ENCODE measurements at regions not wholly inside any gene's neighbourhood (a gene's known extent, or its start where the extent isn't known, plus 50 kb on each side); places are given as distances from the start of the nearest gene placed in this dataset.
"Not testable (repeated sequence)": the region's sequence is repeated elsewhere in the genome, so short reads cannot be mapped to it uniquely, and the experiment has no call there.

- DNase-seq: no peak
Measured at GRCh38 chr22:44650806-44651205, 51.2 kb upstream of the PRR5 start.

- no peak for DNase-seq
Measured at GRCh38 chr22:44648821-44649565, 53.0 kb upstream of the PRR5 start.

GRCh38 chr22:44648085-44648820 is 53.8 kb upstream of the PRR5 start:
- DNase-seq: no peak

GRCh38 chr22:44647141-44647540 is 54.9 kb upstream of the PRR5 start:
- DNase-seq: no peak

- DNase-seq: no peak
Measured at GRCh38 chr22:44646668-44647067, 55.3 kb upstream of the PRR5 start.

- DNase-seq: no peak
Measured at GRCh38 chr22:44646141-44646540, 55.9 kb upstream of the PRR5 start.

GRCh38 chr22:44645531-44645930 is 56.5 kb upstream of the PRR5 start:
- DNase-seq: no peak

- no peak for DNase-seq
Measured at GRCh38 chr22:44645083-44645482, 56.9 kb upstream of the PRR5 start.

- DNase-seq: not testable (repeated sequence)
Measured at GRCh38 chr22:44643526-44644101, 58.4 kb upstream of the PRR5 start.

GRCh38 chr22:44642096-44642644 is 59.8 kb upstream of the PRR5 start:
- no peak for DNase-seq

GRCh38 chr22:44640618-44641155 is 61.3 kb upstream of the PRR5 start:
- no peak for DNase-seq

GRCh38 chr22:44639891-44640617 is 62.0 kb upstream of the PRR5 start:
- DNase-seq: no peak

- DNase-seq: no peak
Measured at GRCh38 chr22:44638971-44639760, 62.8 kb upstream of the PRR5 start.

GRCh38 chr22:44636502-44637206 is 65.3 kb upstream of the PRR5 start:
- not testable (repeated sequence) for DNase-seq

- not testable (repeated sequence) for DNase-seq
Measured at GRCh38 chr22:44635567-44635966, 66.4 kb upstream of the PRR5 start.

GRCh38 chr22:44634426-44635321 is 67.3 kb upstream of the PRR5 start:
- DNase-seq: no peak

- no peak for DNase-seq
Measured at GRCh38 chr22:44633647-44634046, 68.4 kb upstream of the PRR5 start.

- no peak for DNase-seq
Measured at GRCh38 chr22:44632541-44633396, 69.2 kb upstream of the PRR5 start.

GRCh38 chr22:44630826-44631225 is 71.2 kb upstream of the PRR5 start:
- no peak for DNase-seq

All from cerebellar nuclear complex (tissue), 1 donor.